NCI-H524 (cell line): ENCODE measurements at regions not wholly inside any gene's neighbourhood (a gene's known extent, or its start where the extent isn't known, plus 50 kb on each side); places are given as distances from the start of the nearest gene placed in this dataset.
"Not testable (repeated sequence)": the region's sequence is repeated elsewhere in the genome, so short reads cannot be mapped to it uniquely, and the experiment has no call there.

ENCODE experiments used
- DNase-seq, 2 experiments: peaks; one replicate each; lab custom pipeline; 2025; lab: John Stamatoyannopoulos, UW

GRCh38 chr18:66280470-66280869 is 323.4 kb downstream of the CDH19 start:
- DNase-seq = no peak

- no peak for DNase-seq
Observed at GRCh38 chr18:66271962-66272361, 331.9 kb downstream of the CDH19 start.

GRCh38 chr18:66264130-66264529 is 339.8 kb downstream of the CDH19 start:
- DNase-seq = no peak

GRCh38 chr18:66254121-66254520 is 349.8 kb downstream of the CDH19 start:
- no peak for DNase-seq

GRCh38 chr18:66252703-66253102 is 351.2 kb downstream of the CDH19 start:
- no peak for DNase-seq

GRCh38 chr18:66235206-66235605 is 368.7 kb downstream of the CDH19 start:
- DNase-seq = no peak

GRCh38 chr18:66226782-66227181 is 377.1 kb downstream of the CDH19 start:
- peak in 1 of 2 experiments; percentile 56 for DNase-seq

- not testable (repeated sequence) for DNase-seq
Observed at GRCh38 chr18:66223317-66223716, 380.6 kb downstream of the CDH19 start.

GRCh38 chr18:66222174-66222573 is 381.7 kb downstream of the CDH19 start:
- no peak for DNase-seq

GRCh38 chr18:66219817-66220216 is 384.1 kb downstream of the CDH19 start:
- no peak for DNase-seq

GRCh38 chr18:66211749-66212148 is 392.1 kb downstream of the CDH19 start:
- peak; percentile 77 to 93 for DNase-seq

- DNase-seq = no peak
Observed at GRCh38 chr18:66210875-66211274, 393.0 kb downstream of the CDH19 start.

GRCh38 chr18:66209656-66210055 is 394.2 kb downstream of the CDH19 start:
- peak in 1 of 2 experiments; percentile 11 for DNase-seq

- no peak for DNase-seq
Observed at GRCh38 chr18:66196805-66197204, 407.1 kb downstream of the CDH19 start.

- DNase-seq = no peak
Observed at GRCh38 chr18:66193938-66194337, 410.0 kb downstream of the CDH19 start.

GRCh38 chr18:66193394-66193793 is 410.5 kb downstream of the CDH19 start:
- no peak for DNase-seq

- no peak for DNase-seq
Observed at GRCh38 chr18:66168685-66169235, 417.9 kb downstream of the CDH7 start.

GRCh38 chr18:66167829-66168684 is 417.2 kb downstream of the CDH7 start:
- no peak for DNase-seq

GRCh38 chr18:66160007-66160406 is 409.2 kb downstream of the CDH7 start:
- no peak for DNase-seq

GRCh38 chr18:66159451-66159850 is 408.6 kb downstream of the CDH7 start:
- no peak for DNase-seq

- no peak for DNase-seq
Observed at GRCh38 chr18:66156946-66157687, 406.3 kb downstream of the CDH7 start.

GRCh38 chr18:66150650-66151049 is 399.8 kb downstream of the CDH7 start:
- no peak for DNase-seq

- no peak for DNase-seq
Observed at GRCh38 chr18:66143029-66143428, 392.2 kb downstream of the CDH7 start.
